Gastroesophageal sphincter (tissue), 4 donors: ENCODE measurements at regions not wholly inside any gene's neighbourhood (a gene's known extent, or its start where the extent isn't known, plus 50 kb on each side); places are given as distances from the start of the nearest gene placed in this dataset.

ENCODE experiments used
- ATAC-seq: fragments of 150-250 bp; one replicate; pipeline ENCODE4 v1.9.1; 2016; ENCODE audit warnings: mild to moderate bottlenecking, moderate library complexity
- H3K27ac ChIP-seq, 4 donors: fragments of 200-600 bp; sonication (generic) in 3 of 4; 1 replicate in 3 of 4; 2 replicates in 1 of 4; pipeline ENCODE4 v1.5.1; 2016 to 2019
- H3K27me3 ChIP-seq: fragments of 200-600 bp; sonication (generic); one replicate; pipeline ENCODE4 v1.5.1; 2019
- H3K36me3 ChIP-seq, 2 donors: fragments of 200-600 bp; sonication (generic); one replicate each; pipeline ENCODE4 v1.5.1; 2019; ENCODE audit warnings: control low read depth in 1 of 2
- H3K4me1 ChIP-seq, 3 donors: fragments of 200-600 bp; sonication (generic); 1 replicate in 2 of 3; 2 replicates in 1 of 3; pipeline ENCODE4 v1.5.1; 2016 to 2019; ENCODE audit warnings: control low read depth in 2 of 3
- H3K4me3 ChIP-seq, 2 donors: fragments of 200-600 bp; sonication (generic); one replicate each; pipeline ENCODE4 v1.5.1; 2019; ENCODE audit warnings: mild to moderate bottlenecking in 1 of 2, moderate library complexity in 1 of 2
- H3K9me3 ChIP-seq, 3 donors: fragments of 200-600 bp; sonication (generic); one replicate each; pipeline ENCODE4 v1.5.1; 2017 to 2019; ENCODE audit warnings: control low read depth in 2 of 3
- CTCF ChIP-seq, 4 experiments: fragments of 200-600 bp in 2 of 4; fragments of 450-650 bp in 2 of 4; sonication (generic) in 1 of 4; IDR thresholded peaks; one replicate each; pipeline ENCODE4 v1.5.1; 2017 to 2019; ENCODE audit warnings: antibody characterized with exemption in 4 of 4, mild to moderate bottlenecking in 2 of 4, moderate library complexity in 2 of 4
- EP300 ChIP-seq: sonication (generic); formaldehyde crosslinking; IDR thresholded peaks from one replicate; pipeline ENCODE4 v1.6.1; 2017; ENCODE audit warnings: antibody characterized with exemption, mild to moderate bottlenecking
- POLR2A ChIP-seq, 2 donors: fragments of 450-650 bp; IDR thresholded peaks; one replicate each; pipeline ENCODE4 v1.6.1; 2017; ENCODE audit warnings: antibody characterized with exemption in 2 of 2, mild to moderate bottlenecking in 2 of 2, moderate library complexity in 1 of 2
- POLR2AphosphoS5 ChIP-seq: sonication (generic); formaldehyde crosslinking; IDR thresholded peaks from one replicate; pipeline ENCODE4 v1.6.1; 2017; ENCODE audit warnings: antibody characterized with exemption
- WGBS, 2 donors: methylation state at CpG; one replicate each; pipeline ENCODE4 v1.1.5; 2018; ENCODE audit warnings: low coverage in 1 of 2; 5-methylcytosine and 5-hydroxymethylcytosine counted together

- H3K9me3 ChIP-seq, result no peaks in the 10 kb centered on the region
- WGBS, 2 donors, result 100% methylated on average over 2 of the region's 2 CpGs; no CpG with 5 or more reads in 1 of the 2 donors
- H3K27ac ChIP-seq, result no peak overlapping the region
- no peak for ATAC-seq
- no peak overlapping the region for H3K4me3 ChIP-seq
- TF ChIP-seq POLR2A (IDR thresholded peaks at IDR 0.05) (no peak), POLR2AphosphoS5 (no peak), CTCF (IDR thresholded peaks at IDR 0.05) (no peak), EP300 (no peak)
- no peaks in the 10 kb centered on the region for H3K4me1 ChIP-seq
- H3K27me3 ChIP-seq, result no peaks in the 10 kb centered on the region
- no peaks in the 10 kb centered on the region for H3K36me3 ChIP-seq
Observed at GRCh38 chr21:35336534-35336933, 287.4 kb upstream of the RUNX1 start.

GRCh38 chr21:35335951-35336446, 286.9 kb upstream of the RUNX1 start:
- no peak for ATAC-seq
- H3K27ac ChIP-seq, result no peak overlapping the region
- TF ChIP-seq CTCF (IDR thresholded peaks at IDR 0.05), result no peak
- no peak for TF ChIP-seq EP300
- no peak for TF ChIP-seq POLR2A (IDR thresholded peaks at IDR 0.05)
- no peaks in the 10 kb centered on the region for H3K4me1 ChIP-seq
- WGBS, 2 donors, result 86 to 90% methylated on average over 2 to 3 of the region's 3 CpGs
- no peaks in the 10 kb centered on the region for H3K36me3 ChIP-seq
- no peaks in the 10 kb centered on the region for H3K27me3 ChIP-seq
- no peaks in the 10 kb centered on the region for H3K9me3 ChIP-seq
- H3K4me3 ChIP-seq, result no peak overlapping the region

GRCh38 chr21:35333831-35334618, 284.9 kb upstream of the RUNX1 start:
- H3K27me3 ChIP-seq, result no peaks in the 10 kb centered on the region
- ATAC-seq, result no peak
- H3K4me1 ChIP-seq, result no peaks in the 10 kb centered on the region
- H3K9me3 ChIP-seq, result no peaks in the 10 kb centered on the region
- H3K27ac ChIP-seq, result no peak overlapping the region
- no peaks in the 10 kb centered on the region for H3K36me3 ChIP-seq
- no peak for TF ChIP-seq EP300
- TF ChIP-seq POLR2A (IDR thresholded peaks at IDR 0.05), result no peak
- TF ChIP-seq CTCF (IDR thresholded peaks at IDR 0.05), result no peak
- TF ChIP-seq POLR2AphosphoS5, result no peak
- H3K4me3 ChIP-seq, result no peak overlapping the region
- WGBS, 2 donors, result 76 to 80% methylated on average over 5 to 9 of the region's 9 CpGs

- no peak for TF ChIP-seq EP300
- TF ChIP-seq CTCF (IDR thresholded peaks at IDR 0.05), result no peak
- TF ChIP-seq POLR2A (IDR thresholded peaks at IDR 0.05), result no peak
- no peak for TF ChIP-seq POLR2AphosphoS5
- Histone ChIP-seq H3K4me3 (no peak overlapping the region), H3K27ac (no peak overlapping the region), H3K27me3 (no peaks in the 10 kb centered on the region), H3K9me3 (no peaks in the 10 kb centered on the region), H3K36me3 (no peaks in the 10 kb centered on the region), H3K4me1 (no peaks in the 10 kb centered on the region)
- no peak for ATAC-seq
- WGBS, 2 donors, result 69 to 71% methylated on average over 3 to 5 of the region's 5 CpGs
Observed at GRCh38 chr21:35332841-35333426, 283.8 kb upstream of the RUNX1 start.
